ENCODE measurements at regions not wholly inside any gene's neighbourhood (a gene's known extent, or its start where the extent isn't known, plus 50 kb on each side); places are given as distances from the start of the nearest gene placed in this dataset.

DNA sequence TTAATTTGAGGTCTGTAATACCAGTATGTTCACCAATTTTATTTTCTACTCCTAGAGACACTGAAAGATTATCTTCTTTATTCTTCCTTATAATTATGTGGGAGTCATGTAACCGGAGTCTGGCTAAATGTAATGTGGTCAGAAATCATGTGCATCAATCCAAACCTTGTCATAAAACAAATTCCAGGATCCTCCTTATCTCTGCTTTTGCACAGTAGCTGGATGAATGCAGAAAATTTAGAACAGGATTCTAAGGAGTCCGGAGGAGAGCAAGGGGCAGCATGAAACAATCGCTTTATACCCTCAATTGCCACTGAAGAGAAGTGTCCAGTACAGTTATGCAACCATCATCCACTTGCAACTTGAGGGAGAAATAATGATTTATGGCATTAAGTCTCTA is 2674.7 kb upstream of the PCDH20 start (continued):
- TF ChIP-seq, protein P1, sequence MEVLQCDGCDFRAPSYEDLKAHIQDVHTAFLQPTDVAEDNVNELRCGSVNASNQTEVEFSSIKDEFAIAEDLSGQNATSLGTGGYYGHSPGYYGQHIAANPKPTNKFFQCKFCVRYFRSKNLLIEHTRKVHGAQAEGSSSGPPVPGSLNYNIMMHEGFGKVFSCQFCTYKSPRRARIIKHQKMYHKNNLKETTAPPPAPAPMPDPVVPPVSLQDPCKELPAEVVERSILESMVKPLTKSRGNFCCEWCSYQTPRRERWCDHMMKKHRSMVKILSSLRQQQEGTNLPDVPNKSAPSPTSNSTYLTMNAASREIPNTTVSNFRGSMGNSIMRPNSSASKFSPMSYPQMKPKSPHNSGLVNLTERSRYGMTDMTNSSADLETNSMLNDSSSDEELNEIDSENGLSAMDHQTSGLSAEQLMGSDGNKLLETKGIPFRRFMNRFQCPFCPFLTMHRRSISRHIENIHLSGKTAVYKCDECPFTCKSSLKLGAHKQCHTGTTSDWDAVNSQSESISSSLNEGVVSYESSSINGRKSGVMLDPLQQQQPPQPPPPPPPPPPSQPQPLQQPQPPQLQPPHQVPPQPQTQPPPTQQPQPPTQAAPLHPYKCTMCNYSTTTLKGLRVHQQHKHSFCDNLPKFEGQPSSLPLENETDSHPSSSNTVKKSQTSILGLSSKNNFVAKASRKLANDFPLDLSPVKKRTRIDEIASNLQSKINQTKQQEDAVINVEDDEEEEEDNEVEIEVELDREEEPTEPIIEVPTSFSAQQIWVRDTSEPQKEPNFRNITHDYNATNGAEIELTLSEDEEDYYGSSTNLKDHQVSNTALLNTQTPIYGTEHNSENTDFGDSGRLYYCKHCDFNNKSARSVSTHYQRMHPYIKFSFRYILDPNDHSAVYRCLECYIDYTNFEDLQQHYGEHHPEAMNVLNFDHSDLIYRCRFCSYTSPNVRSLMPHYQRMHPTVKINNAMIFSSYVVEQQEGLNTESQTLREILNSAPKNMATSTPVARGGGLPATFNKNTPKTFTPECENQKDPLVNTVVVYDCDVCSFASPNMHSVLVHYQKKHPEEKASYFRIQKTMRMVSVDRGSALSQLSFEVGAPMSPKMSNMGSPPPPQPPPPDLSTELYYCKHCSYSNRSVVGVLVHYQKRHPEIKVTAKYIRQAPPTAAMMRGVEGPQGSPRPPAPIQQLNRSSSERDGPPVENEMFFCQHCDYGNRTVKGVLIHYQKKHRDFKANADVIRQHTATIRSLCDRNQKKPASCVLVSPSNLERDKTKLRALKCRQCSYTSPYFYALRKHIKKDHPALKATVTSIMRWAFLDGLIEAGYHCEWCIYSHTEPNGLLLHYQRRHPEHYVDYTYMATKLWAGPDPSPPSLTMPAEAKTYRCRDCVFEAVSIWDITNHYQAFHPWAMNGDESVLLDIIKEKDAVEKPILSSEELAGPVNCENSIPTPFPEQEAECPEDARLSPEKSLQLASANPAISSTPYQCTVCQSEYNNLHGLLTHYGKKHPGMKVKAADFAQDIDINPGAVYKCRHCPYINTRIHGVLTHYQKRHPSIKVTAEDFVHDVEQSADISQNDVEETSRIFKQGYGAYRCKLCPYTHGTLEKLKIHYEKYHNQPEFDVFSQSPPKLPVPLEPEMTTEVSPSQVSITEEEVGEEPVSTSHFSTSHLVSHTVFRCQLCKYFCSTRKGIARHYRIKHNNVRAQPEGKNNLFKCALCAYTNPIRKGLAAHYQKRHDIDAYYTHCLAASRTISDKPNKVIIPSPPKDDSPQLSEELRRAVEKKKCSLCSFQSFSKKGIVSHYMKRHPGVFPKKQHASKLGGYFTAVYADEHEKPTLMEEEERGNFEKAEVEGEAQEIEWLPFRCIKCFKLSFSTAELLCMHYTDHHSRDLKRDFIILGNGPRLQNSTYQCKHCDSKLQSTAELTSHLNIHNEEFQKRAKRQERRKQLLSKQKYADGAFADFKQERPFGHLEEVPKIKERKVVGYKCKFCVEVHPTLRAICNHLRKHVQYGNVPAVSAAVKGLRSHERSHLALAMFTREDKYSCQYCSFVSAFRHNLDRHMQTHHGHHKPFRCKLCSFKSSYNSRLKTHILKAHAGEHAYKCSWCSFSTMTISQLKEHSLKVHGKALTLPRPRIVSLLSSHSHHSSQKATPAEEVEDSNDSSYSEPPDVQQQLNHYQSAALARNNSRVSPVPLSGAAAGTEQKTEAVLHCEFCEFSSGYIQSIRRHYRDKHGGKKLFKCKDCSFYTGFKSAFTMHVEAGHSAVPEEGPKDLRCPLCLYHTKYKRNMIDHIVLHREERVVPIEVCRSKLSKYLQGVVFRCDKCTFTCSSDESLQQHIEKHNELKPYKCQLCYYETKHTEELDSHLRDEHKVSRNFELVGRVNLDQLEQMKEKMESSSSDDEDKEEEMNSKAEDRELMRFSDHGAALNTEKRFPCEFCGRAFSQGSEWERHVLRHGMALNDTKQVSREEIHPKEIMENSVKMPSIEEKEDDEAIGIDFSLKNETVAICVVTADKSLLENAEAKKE (CRISPR knock-in tag; IDR thresholded peaks at IDR 0.05) = no peak
- TF ChIP-seq ZNF114 (CRISPR knock-in tag; IDR thresholded peaks at IDR 0.05) = no peak

DNA sequence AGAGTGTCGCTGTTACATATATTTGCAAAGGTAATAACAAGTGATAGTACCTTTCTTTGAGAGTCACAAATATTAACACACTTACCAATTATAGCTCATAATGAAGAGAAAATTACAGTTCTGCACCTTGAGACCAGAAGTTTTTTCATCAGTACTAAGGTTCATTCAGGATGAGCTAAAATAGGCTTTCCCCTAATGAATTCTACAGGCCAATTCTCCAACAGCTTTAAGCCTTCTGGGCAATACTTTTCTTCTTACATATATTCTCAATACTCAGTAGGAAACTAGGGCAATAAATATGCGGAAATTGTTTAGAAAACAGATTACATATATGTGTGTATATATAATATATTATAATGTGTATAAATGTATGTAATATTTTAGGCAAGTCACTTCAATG is 2672.8 kb upstream of the PCDH20 start:
- Histone ChIP-seq H3F3A (replicated peaks; ENCODE audit: low read depth) (no peaks in the 10 kb centered on the region), H3K27ac (ENCODE audit: low read depth) (no peak overlapping the region), H3K4me3 (no peak overlapping the region), H3K4me1 (ENCODE audit: insufficient read depth) (no peaks in the 10 kb centered on the region), H4K20me1 (replicated peaks; ENCODE audit: insufficient read depth) (no peaks in the 10 kb centered on the region), H3K4me2 (no peak overlapping the region), H3K9me2 (ENCODE audit: insufficient read depth) (no peaks in the 10 kb centered on the region), H3K27me3 (ENCODE audit: insufficient read depth) (no peaks in the 10 kb centered on the region), H2AFZ (no peak overlapping the region), H3K36me3 (ENCODE audit: insufficient read depth) (no peaks in the 10 kb centered on the region), H3K79me2 (replicated peaks; ENCODE audit: insufficient read depth) (no peaks in the 10 kb centered on the region)
- H3K9me3 Mint-ChIP-seq = no peaks in the 10 kb centered on the region
- no peak overlapping the region for H3K27ac Mint-ChIP-seq
- ATAC-seq = no peak
- no peaks in the 10 kb centered on the region for H3K4me1 Mint-ChIP-seq
- no peak for DNase-seq (ENCODE audit: low spot score)
- H3K27me3 Mint-ChIP-seq (ENCODE audit: insufficient read depth, low read depth, poor library complexity) = peaks cover 3% of the 10 kb centered on the region
- H3K4me3 Mint-ChIP-seq = no peak overlapping the region
- H3K36me3 Mint-ChIP-seq (ENCODE audit: low read depth) = no peaks in the 10 kb centered on the region
- no peak for TF ChIP-seq NANOG (IDR thresholded peaks at IDR 0.05; ENCODE audit: borderline replicate concordance)
- TF ChIP-seq ZNF114 (CRISPR knock-in tag; IDR thresholded peaks at IDR 0.05) = no peak
- TF ChIP-seq ZNF331 (CRISPR knock-in tag; IDR thresholded peaks at IDR 0.05; ENCODE audit: low read depth) = no peak
- no peak for TF ChIP-seq EZH2phosphoT487 (IDR thresholded peaks at IDR 0.05; ENCODE audit: unreplicated experiment)
- TF ChIP-seq REST (IDR thresholded peaks at IDR 0.05; ENCODE audit: unreplicated experiment) = no peak
- no peak for TF ChIP-seq EZH2 (IDR thresholded peaks at IDR 0.05; ENCODE audit: low read depth, unreplicated experiment)
- no peak for TF ChIP-seq JUNB (IDR thresholded peaks at IDR 0.05; ENCODE audit: unreplicated experiment)
- TF ChIP-seq STAT1 (IDR thresholded peaks at IDR 0.05; ENCODE audit: unreplicated experiment) = no peak

All from GM23338 (cell line).